ENCODE measurements at regions not wholly inside any gene's neighbourhood (a gene's known extent, or its start where the extent isn't known, plus 50 kb on each side); places are given as distances from the start of the nearest gene placed in this dataset.

- WGBS, result 89% methylated on average over 7 of the region's 7 CpGs
- no peak overlapping the region for H3K27ac ChIP-seq (ENCODE audit: low read depth, low read length)
- H3K9me3 ChIP-seq (ENCODE audit: insufficient read depth, low read depth, low read length), result no peaks in the 10 kb centered on the region
- no peak overlapping the region for H3K9ac ChIP-seq (ENCODE audit: low read depth, low read length)
- H3K4me1 ChIP-seq (ENCODE audit: insufficient read depth, low read length), result no peaks in the 10 kb centered on the region
- H3K27me3 ChIP-seq (ENCODE audit: insufficient read depth, low read length), result no peaks in the 10 kb centered on the region
- H3K4me3 ChIP-seq (ENCODE audit: low read length), result no peak overlapping the region
- no peaks in the 10 kb centered on the region for H3K36me3 ChIP-seq (ENCODE audit: insufficient read depth, low read length)
Observed at GRCh38 chr14:78104160-78104559, 66.0 kb upstream of the NRXN3 start.

GRCh38 chr14:78104655-78105054 is 65.5 kb upstream of the NRXN3 start:
- Histone ChIP-seq H3K4me1 (ENCODE audit: insufficient read depth, low read length) (no peaks in the 10 kb centered on the region), H3K27ac (ENCODE audit: low read depth, low read length) (no peak overlapping the region), H3K9ac (ENCODE audit: low read depth, low read length) (no peak overlapping the region), H3K4me3 (ENCODE audit: low read length) (no peak overlapping the region), H3K27me3 (ENCODE audit: insufficient read depth, low read length) (no peaks in the 10 kb centered on the region), H3K9me3 (ENCODE audit: insufficient read depth, low read depth, low read length) (no peaks in the 10 kb centered on the region), H3K36me3 (ENCODE audit: insufficient read depth, low read length) (no peaks in the 10 kb centered on the region)
- WGBS, result 91% methylated on average over 1 of the region's 1 CpG

DNA sequence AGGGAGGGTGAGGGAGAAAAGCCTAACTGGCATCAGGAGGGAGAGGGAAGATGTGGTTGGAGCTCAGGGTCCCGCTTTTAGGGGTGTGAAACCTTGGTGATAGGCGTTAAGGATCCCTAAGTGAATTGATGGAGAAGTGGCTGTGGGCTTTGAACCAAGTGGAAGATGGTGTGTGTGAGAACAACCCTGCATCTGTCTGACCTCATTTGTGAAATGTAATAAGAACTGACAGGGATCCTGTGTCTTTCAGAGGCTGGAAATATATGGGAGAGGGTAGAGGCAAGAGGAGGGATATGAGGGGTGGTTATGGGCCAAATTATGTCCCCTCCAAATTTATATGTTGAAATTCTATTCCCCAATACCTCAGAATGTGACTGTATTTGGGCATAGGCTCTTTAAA is 63.8 kb upstream of the NRXN3 start:
- Histone ChIP-seq H3K9me3 (ENCODE audit: insufficient read depth, low read depth, low read length) (no peaks in the 10 kb centered on the region), H3K4me3 (ENCODE audit: low read length) (no peak overlapping the region), H3K4me1 (ENCODE audit: insufficient read depth, low read length) (no peaks in the 10 kb centered on the region), H3K9ac (ENCODE audit: low read depth, low read length) (no peak overlapping the region), H3K27me3 (ENCODE audit: insufficient read depth, low read length) (no peaks in the 10 kb centered on the region), H3K27ac (ENCODE audit: low read depth, low read length) (no peak overlapping the region), H3K36me3 (ENCODE audit: insufficient read depth, low read length) (no peaks in the 10 kb centered on the region)
- 90% methylated on average over 2 of the region's 2 CpGs for WGBS

DNA sequence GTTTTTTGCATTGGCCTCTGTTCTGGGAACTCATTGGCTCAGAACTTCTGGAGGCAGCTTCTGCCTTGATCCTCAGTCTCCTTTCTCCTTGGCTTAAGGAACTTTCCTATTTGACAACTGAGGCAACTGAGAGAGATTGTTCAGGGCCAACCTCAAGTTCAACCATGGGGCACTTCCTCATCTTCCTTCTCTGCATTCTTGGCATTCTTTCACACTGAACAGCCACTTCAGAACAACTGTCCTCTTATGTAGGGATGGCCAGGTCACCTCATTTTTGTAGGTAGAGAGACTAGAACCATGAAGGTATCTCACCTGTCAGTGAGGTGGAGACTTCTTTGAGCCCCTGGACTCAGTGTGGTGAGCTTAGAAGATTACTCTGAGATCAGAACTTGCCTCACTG is 63.0 kb upstream of the NRXN3 start:
- H3K36me3 ChIP-seq (ENCODE audit: insufficient read depth, low read length), result no peaks in the 10 kb centered on the region

GRCh38 chr14:78119440-78119839 is 50.7 kb upstream of the NRXN3 start:
- no peak overlapping the region for H3K4me3 ChIP-seq (ENCODE audit: low read length)
- WGBS, result 97% methylated on average over 3 of the region's 3 CpGs
- H3K27ac ChIP-seq (ENCODE audit: low read depth, low read length), result no peak overlapping the region
- H3K9me3 ChIP-seq (ENCODE audit: insufficient read depth, low read depth, low read length), result 0 out of 2 replicates have a peak, but pooled peaks cover 4% of the 10 kb centered on the region
- no peaks in the 10 kb centered on the region for H3K4me1 ChIP-seq (ENCODE audit: insufficient read depth, low read length)
- H3K27me3 ChIP-seq (ENCODE audit: insufficient read depth, low read length), result no peaks in the 10 kb centered on the region
- H3K9ac ChIP-seq (ENCODE audit: low read depth, low read length), result no peak overlapping the region
- no peaks in the 10 kb centered on the region for H3K36me3 ChIP-seq (ENCODE audit: insufficient read depth, low read length)

More for the DNA sequence above, 63.0 kb upstream of the NRXN3 start:
- no peak overlapping the region for H3K27ac ChIP-seq (ENCODE audit: low read depth, low read length)
- H3K9me3 ChIP-seq (ENCODE audit: insufficient read depth, low read depth, low read length), result no peaks in the 10 kb centered on the region
- no peaks in the 10 kb centered on the region for H3K27me3 ChIP-seq (ENCODE audit: insufficient read depth, low read length)
- H3K4me3 ChIP-seq (ENCODE audit: low read length), result no peak overlapping the region
- no peak overlapping the region for H3K9ac ChIP-seq (ENCODE audit: low read depth, low read length)
- no peaks in the 10 kb centered on the region for H3K4me1 ChIP-seq (ENCODE audit: insufficient read depth, low read length)
